ENCODE measurements at regions not wholly inside any gene's neighbourhood (a gene's known extent, or its start where the extent isn't known, plus 50 kb on each side); places are given as distances from the start of the nearest gene placed in this dataset.

DNA sequence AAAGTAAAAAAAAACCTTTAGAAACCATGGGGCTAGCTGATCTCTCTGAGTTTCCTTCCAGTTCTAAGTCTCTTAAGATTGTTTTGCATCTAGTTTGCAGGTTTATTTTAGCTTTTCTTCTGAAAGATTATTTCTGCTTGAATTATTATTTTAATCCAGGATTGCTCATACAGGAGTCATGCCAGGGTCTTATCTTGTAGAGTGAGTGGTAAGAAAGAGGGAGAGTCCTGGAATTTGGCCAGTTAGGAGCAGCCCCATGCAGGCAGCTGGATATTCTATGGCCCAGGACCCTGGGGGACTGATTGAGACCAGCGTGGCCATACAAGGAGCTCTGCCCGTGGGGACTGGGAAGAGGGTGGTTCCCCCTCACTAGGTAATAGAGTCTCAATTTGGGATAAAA lies 178.9 kb upstream of the HEY2 start:
- no peak overlapping the region for H3K9ac ChIP-seq (ENCODE audit: low read length)
- ATAC-seq (no peak), DNase-seq (no peak)
- no peak overlapping the region for H3K4me2 ChIP-seq (ENCODE audit: low read length)
- H3K4me3 ChIP-seq (ENCODE audit: low read length): no peak overlapping the region
- ChIA-PET POLR2A (ENCODE audit: unreplicated experiment) (no interaction called here), CTCF (interaction anchor here (0.6 kb wide), 1 partner anchor 750 kb away, joined by 4 read pairs; no protein-coding TSS in a partner anchor)
- no peaks in the 10 kb centered on the region for H3K79me2 ChIP-seq (ENCODE audit: low read length)
- no TSS peak for BruUV-seq (replicated peaks)
- no peak overlapping the region for H2AFZ ChIP-seq (ENCODE audit: low read length)
- H3K27ac ChIP-seq (ENCODE audit: low read length): no peak overlapping the region
- peaks cover 50% of the 10 kb centered on the region for H3K27me3 ChIP-seq (ENCODE audit: low read length)
- intact Hi-C loops (cut with micrococcal nuclease): no loop called here
- no peaks in the 10 kb centered on the region for H3K9me2 ChIP-seq (replicated peaks; ENCODE audit: low read length)
- no peaks in the 10 kb centered on the region for H3K4me1 ChIP-seq (ENCODE audit: insufficient read depth, low read length)
- TF ChIP-seq EZH2phosphoT487 (IDR thresholded peaks at IDR 0.05; ENCODE audit: borderline replicate concordance, low read length): no peak
- H3K36me3 ChIP-seq (ENCODE audit: low read depth, low read length): no peaks in the 10 kb centered on the region
- no peaks in the 10 kb centered on the region for H4K20me1 ChIP-seq (ENCODE audit: low read length)
- H3K9me3 ChIP-seq (ENCODE audit: low read length): no peaks in the 10 kb centered on the region
- H3F3A ChIP-seq (ENCODE audit: low read length, unreplicated experiment): no peaks in the 10 kb centered on the region

DNA sequence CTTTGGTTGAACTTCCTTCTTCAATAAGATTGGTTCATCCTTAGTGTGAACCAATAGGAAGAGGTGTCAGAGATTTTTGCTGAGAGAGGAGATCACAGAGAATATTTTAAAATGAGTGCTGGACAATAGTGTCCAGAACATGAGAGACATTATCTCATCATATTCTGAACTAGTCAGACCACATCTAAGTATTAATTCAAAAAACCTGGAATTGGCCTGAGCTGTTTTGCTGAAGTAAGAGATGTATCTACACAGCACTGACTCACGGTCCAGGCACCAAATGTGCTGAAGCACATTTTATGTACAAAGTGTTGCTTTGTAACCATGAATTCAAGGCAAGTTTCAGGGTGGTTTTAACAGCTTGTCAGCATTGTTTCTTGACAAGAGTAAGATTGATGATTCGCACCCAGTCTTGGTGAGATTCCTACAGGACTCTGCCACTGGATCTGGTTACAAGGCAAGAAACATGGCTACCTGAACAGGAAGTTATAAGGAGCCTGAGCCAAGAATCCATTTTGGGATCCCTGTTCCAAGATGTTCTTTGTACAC lies 178.2 kb upstream of the HEY2 start:
- H3K4me2 ChIP-seq (ENCODE audit: low read length): no peak overlapping the region
- peaks cover 44% of the 10 kb centered on the region for H3K27me3 ChIP-seq (ENCODE audit: low read length)
- intact Hi-C loops (cut with micrococcal nuclease): no loop called here
- POLR2A ChIA-PET (ENCODE audit: unreplicated experiment): no interaction called here
- no peaks in the 10 kb centered on the region for H3K79me2 ChIP-seq (ENCODE audit: low read length)
- H3K9me3 ChIP-seq (ENCODE audit: low read length): no peaks in the 10 kb centered on the region
- DNase-seq: no peak
- TF ChIP-seq, protein P1, sequence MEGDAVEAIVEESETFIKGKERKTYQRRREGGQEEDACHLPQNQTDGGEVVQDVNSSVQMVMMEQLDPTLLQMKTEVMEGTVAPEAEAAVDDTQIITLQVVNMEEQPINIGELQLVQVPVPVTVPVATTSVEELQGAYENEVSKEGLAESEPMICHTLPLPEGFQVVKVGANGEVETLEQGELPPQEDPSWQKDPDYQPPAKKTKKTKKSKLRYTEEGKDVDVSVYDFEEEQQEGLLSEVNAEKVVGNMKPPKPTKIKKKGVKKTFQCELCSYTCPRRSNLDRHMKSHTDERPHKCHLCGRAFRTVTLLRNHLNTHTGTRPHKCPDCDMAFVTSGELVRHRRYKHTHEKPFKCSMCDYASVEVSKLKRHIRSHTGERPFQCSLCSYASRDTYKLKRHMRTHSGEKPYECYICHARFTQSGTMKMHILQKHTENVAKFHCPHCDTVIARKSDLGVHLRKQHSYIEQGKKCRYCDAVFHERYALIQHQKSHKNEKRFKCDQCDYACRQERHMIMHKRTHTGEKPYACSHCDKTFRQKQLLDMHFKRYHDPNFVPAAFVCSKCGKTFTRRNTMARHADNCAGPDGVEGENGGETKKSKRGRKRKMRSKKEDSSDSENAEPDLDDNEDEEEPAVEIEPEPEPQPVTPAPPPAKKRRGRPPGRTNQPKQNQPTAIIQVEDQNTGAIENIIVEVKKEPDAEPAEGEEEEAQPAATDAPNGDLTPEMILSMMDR (conservative IDR thresholded peaks at IDR 0.05; ENCODE audit: low read depth, low read length): no peak
- no peak overlapping the region for H2AFZ ChIP-seq (ENCODE audit: low read length)
- no peaks in the 10 kb centered on the region for H3K4me1 ChIP-seq (ENCODE audit: insufficient read depth, low read length)
- H3K36me3 ChIP-seq (ENCODE audit: low read depth, low read length): no peaks in the 10 kb centered on the region
- ATAC-seq: no peak
- BruUV-seq (replicated peaks): no TSS peak
- no peaks in the 10 kb centered on the region for H3F3A ChIP-seq (ENCODE audit: low read length, unreplicated experiment)
- H3K4me3 ChIP-seq (ENCODE audit: low read length): no peak overlapping the region
- no peak overlapping the region for H3K9ac ChIP-seq (ENCODE audit: low read length)
- H3K9me2 ChIP-seq (replicated peaks; ENCODE audit: low read length): no peaks in the 10 kb centered on the region
- CTCF ChIA-PET: no interaction called here
- no peak overlapping the region for H3K27ac ChIP-seq (ENCODE audit: low read length)
- no peaks in the 10 kb centered on the region for H4K20me1 ChIP-seq (ENCODE audit: low read length)

- Histone ChIP-seq H3K36me3 (ENCODE audit: low read depth, low read length) (no peaks in the 10 kb centered on the region), H3K9me3 (ENCODE audit: low read length) (no peaks in the 10 kb centered on the region), H3K9ac (ENCODE audit: low read length) (no peak overlapping the region), H2AFZ (ENCODE audit: low read length) (no peak overlapping the region), H3K27ac (ENCODE audit: low read length) (no peak overlapping the region), H3K79me2 (ENCODE audit: low read length) (no peaks in the 10 kb centered on the region), H3K4me3 (ENCODE audit: low read length) (no peak overlapping the region), H3K9me2 (replicated peaks; ENCODE audit: low read length) (no peaks in the 10 kb centered on the region), H4K20me1 (ENCODE audit: low read length) (no peaks in the 10 kb centered on the region), H3K4me2 (ENCODE audit: low read length) (no peak overlapping the region), H3F3A (ENCODE audit: low read length, unreplicated experiment) (no peaks in the 10 kb centered on the region), H3K4me1 (ENCODE audit: insufficient read depth, low read length) (no peaks in the 10 kb centered on the region), H3K27me3 (ENCODE audit: low read length) (peaks cover 46% of the 10 kb centered on the region)
- ChIA-PET CTCF (no interaction called here), POLR2A (ENCODE audit: unreplicated experiment) (no interaction called here)
- no TSS peak for BruUV-seq (replicated peaks)
- intact Hi-C loops (cut with micrococcal nuclease): no loop called here
- TF ChIP-seq EZH2phosphoT487 (IDR thresholded peaks at IDR 0.05; ENCODE audit: borderline replicate concordance, low read length) (no peak), EZH2 (IDR thresholded peaks at IDR 0.05; ENCODE audit: low read length, unreplicated experiment) (no peak)
- TF ChIP-seq, protein P1 (conservative IDR thresholded peaks at IDR 0.05; ENCODE audit: low read depth, low read length): no peak
- DNase-seq (no peak), ATAC-seq (no peak)
These were observed 174.8 kb upstream of the HEY2 start for GRCh38 chr6:125574604-125575003.

All from PC-3 (cell line).